ENCODE measurements at regions not wholly inside any gene's neighbourhood (a gene's known extent, or its start where the extent isn't known, plus 50 kb on each side); places are given as distances from the start of the nearest gene placed in this dataset.

DNA sequence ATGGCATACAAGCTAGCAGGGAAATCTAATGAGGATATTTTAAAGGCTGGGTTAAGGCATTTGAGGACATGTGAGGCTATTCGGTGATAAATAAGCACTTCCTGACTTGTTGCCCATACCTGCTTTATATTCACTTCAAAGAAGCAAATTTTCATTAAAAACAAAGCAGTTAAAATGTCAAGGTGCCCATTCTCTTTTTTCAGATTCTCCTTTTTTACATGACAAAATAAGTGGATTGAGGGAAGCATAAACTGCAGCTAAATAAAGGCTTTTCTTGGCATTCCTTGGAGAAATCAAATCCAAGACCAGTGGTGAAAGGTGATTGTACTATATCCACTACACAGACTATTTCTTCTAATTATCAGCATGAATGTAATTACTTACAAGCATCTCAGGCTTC, 166.9 kb downstream of the PTCSC3 start:
- TF ChIP-seq, protein P1, sequence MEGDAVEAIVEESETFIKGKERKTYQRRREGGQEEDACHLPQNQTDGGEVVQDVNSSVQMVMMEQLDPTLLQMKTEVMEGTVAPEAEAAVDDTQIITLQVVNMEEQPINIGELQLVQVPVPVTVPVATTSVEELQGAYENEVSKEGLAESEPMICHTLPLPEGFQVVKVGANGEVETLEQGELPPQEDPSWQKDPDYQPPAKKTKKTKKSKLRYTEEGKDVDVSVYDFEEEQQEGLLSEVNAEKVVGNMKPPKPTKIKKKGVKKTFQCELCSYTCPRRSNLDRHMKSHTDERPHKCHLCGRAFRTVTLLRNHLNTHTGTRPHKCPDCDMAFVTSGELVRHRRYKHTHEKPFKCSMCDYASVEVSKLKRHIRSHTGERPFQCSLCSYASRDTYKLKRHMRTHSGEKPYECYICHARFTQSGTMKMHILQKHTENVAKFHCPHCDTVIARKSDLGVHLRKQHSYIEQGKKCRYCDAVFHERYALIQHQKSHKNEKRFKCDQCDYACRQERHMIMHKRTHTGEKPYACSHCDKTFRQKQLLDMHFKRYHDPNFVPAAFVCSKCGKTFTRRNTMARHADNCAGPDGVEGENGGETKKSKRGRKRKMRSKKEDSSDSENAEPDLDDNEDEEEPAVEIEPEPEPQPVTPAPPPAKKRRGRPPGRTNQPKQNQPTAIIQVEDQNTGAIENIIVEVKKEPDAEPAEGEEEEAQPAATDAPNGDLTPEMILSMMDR (IDR thresholded peaks at IDR 0.05): no peak
- TF ChIP-seq POLR2A (IDR thresholded peaks at IDR 0.05): no peak
- no peak for TF ChIP-seq EP300 (IDR thresholded peaks at IDR 0.05)

Measured in tibial nerve (tissue), 4 donors.